HEK293 (cell line): ENCODE measurements at regions not wholly inside any gene's neighbourhood (a gene's known extent, or its start where the extent isn't known, plus 50 kb on each side); places are given as distances from the start of the nearest gene placed in this dataset.

Source experiments
- ZNF518A ChIP-seq: fragments of 450-650 bp; formaldehyde crosslinking; conservative IDR thresholded peaks from 2 replicates; pipeline ENCODE4 v1.5.1; 2016; ENCODE audit warnings: low read depth, missing biosample characterization, missing genetic modification characterization

DNA sequence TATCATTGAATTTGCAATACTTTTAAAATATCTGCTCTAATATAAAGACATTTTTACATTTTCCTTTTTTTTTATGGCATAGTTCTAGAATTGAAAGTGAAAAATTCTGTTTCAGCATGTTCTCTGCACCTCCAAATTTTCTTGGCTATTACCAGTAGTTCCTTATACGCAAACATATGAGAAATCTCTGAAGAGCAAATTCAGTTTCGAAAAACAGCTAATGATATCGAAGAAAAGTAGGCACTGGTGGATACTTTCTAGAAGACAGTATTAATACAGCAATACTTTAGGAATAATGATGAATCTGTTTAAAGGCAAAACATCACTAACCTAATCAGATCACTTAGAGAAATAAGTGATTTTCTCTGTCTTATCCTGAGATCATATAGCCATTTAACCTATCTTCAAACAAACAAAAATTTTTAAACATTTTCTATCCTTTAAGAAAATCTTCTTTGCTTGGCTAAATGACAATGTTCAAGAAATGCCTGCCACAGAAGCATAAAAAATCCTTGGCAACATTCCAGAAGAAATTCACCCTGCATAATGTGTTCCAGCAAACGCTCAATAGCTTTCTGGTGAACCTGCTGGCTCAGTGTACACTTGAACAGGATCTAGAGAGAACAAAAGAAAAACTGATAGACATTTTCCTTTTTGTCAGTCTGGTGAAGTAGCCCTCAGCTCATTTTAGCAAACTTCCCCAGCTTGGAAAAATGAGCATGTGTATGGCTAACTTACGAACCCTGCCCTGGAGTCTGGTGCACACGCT, 51.2 kb upstream of the KLF3 start (continued):
- no peak for TF ChIP-seq ZNF518A (tag by site-specific recombination)
